MM.1S (cell line): ENCODE measurements at regions not wholly inside any gene's neighbourhood (a gene's known extent, or its start where the extent isn't known, plus 50 kb on each side); places are given as distances from the start of the nearest gene placed in this dataset.

Experiments
- DNase-seq: peaks from one replicate; pipeline ENCODE4 v3.0.0-alpha.2; 2015
- H2AFZ ChIP-seq: fragments of 300-600 bp; sonication (generic); 2 replicates; pipeline ENCODE4 v1.6.0; 2016; ENCODE audit warnings: antibody characterized with exemption, low read length
- H3F3A ChIP-seq: fragments of 300-600 bp; sonication (generic); 2 replicates; pipeline ENCODE4 v1.6.1; 2016; ENCODE audit warnings: mild to moderate bottlenecking, antibody characterized with exemption, low read length, moderate library complexity, mixed read lengths; ENCODE audit not compliant: insufficient read depth
- H3K27ac ChIP-seq: fragments of 300-600 bp; sonication (generic); 2 replicates; pipeline ENCODE4 v1.5.1; 2016; ENCODE audit warnings: mild to moderate bottlenecking, low read length
- H3K27me3 ChIP-seq: fragments of 300-600 bp; sonication (generic); replicated peaks from 2 replicates; pipeline ENCODE4 v1.6.0; 2016; ENCODE audit warnings: low read length; ENCODE audit not compliant: insufficient read depth
- H3K36me3 ChIP-seq: fragments of 300-600 bp; sonication (generic); replicated peaks from 2 replicates; pipeline ENCODE4 v1.6.1; 2016; ENCODE audit warnings: mild to moderate bottlenecking, low read length, mixed read lengths; ENCODE audit not compliant: insufficient read depth
- H3K4me1 ChIP-seq: fragments of 300-600 bp; sonication (generic); 2 replicates; pipeline ENCODE4 v1.6.1; 2016; ENCODE audit warnings: low read length, mixed read lengths
- H3K4me2 ChIP-seq: fragments of 300-600 bp; sonication (generic); 2 replicates; pipeline ENCODE4 v1.6.0; 2016; ENCODE audit warnings: low read depth, low read length
- H3K4me3 ChIP-seq: fragments of 300-600 bp; sonication (generic); 2 replicates; pipeline ENCODE4 v1.5.1; 2016; ENCODE audit warnings: low read length, mixed read lengths
- H3K79me2 ChIP-seq: fragments of 300-600 bp; sonication (generic); 2 replicates; pipeline ENCODE4 v1.6.1; 2016; ENCODE audit warnings: mixed run types, low read length, mixed read lengths
- H3K9ac ChIP-seq: fragments of 300-600 bp; sonication (generic); 2 replicates; pipeline ENCODE4 v1.6.1; 2016; ENCODE audit warnings: low read length, mixed read lengths
- H3K9me2 ChIP-seq: fragments of 300-600 bp; sonication (generic); replicated peaks from 2 replicates; pipeline ENCODE4 v1.6.1; 2016; ENCODE audit warnings: mild to moderate bottlenecking, low read length, mixed read lengths; ENCODE audit not compliant: insufficient read depth
- H3K9me3 ChIP-seq: fragments of 300-600 bp; sonication (generic); replicated peaks from 2 replicates; pipeline ENCODE4 v1.6.1; 2016; ENCODE audit warnings: mild to moderate bottlenecking, low read length, mixed read lengths; ENCODE audit not compliant: insufficient read depth
- H4K20me1 ChIP-seq: fragments of 300-600 bp; sonication (generic); 2 replicates; pipeline ENCODE4 v1.6.1; 2016; ENCODE audit warnings: mild to moderate bottlenecking, low read length, moderate library complexity, mixed read lengths; ENCODE audit not compliant: insufficient read depth
- CTCF ChIP-seq: fragments of 300-600 bp; sonication (generic); IDR thresholded peaks from 2 replicates; pipeline ENCODE4 v1.5.1; 2016; ENCODE audit warnings: antibody characterized with exemption, low read length, mixed read lengths
- EZH2 ChIP-seq: fragments of 300-600 bp; sonication (generic); optimal IDR thresholded peaks from 2 replicates; pipeline ENCODE3; 2017; ENCODE audit warnings: low read depth, mild to moderate bottlenecking, antibody characterized with exemption, low read length, mixed read lengths
- EZH2phosphoT487 ChIP-seq: fragments of 300-600 bp; sonication (generic); IDR thresholded peaks from 2 replicates; pipeline ENCODE4 v1.6.1; 2018; ENCODE audit warnings: antibody characterized with exemption, low read length

DNA sequence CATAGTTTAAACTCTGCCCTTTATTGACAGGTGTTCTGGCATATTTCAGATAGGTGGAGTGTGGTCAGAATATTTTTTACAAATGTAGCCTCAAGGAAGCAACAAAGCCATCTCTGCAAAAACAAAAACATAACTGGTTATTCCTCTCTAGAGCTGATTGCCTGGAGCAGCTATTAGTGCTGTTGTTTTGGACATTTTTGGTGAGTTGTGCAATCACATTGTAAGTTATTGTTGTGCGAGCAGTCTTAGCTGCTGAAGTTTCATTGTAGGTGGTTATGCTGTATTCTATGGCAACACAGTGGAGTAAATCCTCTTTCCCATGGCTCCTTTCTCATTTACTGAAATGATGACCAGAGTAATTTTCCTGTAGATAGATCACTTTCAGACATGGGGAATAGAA is 1413.0 kb downstream of the PCDH7 start:
- no peaks in the 10 kb centered on the region for H3K36me3 ChIP-seq
- H3K79me2 ChIP-seq: no peaks in the 10 kb centered on the region
- no peak overlapping the region for H3K27ac ChIP-seq
- DNase-seq: no peak
- H3K27me3 ChIP-seq: no peaks in the 10 kb centered on the region
- no peak overlapping the region for H3K4me3 ChIP-seq
- H3K9ac ChIP-seq: no peak overlapping the region
- no peak for TF ChIP-seq EZH2phosphoT487
- TF ChIP-seq CTCF: no peak
- TF ChIP-seq EZH2: no peak
- no peaks in the 10 kb centered on the region for H3F3A ChIP-seq
- no peaks in the 10 kb centered on the region for H3K9me2 ChIP-seq
- H3K4me1 ChIP-seq: no peaks in the 10 kb centered on the region
- no peak overlapping the region for H2AFZ ChIP-seq
- no peaks in the 10 kb centered on the region for H4K20me1 ChIP-seq
- no peaks in the 10 kb centered on the region for H3K9me3 ChIP-seq
- no peak overlapping the region for H3K4me2 ChIP-seq

DNA sequence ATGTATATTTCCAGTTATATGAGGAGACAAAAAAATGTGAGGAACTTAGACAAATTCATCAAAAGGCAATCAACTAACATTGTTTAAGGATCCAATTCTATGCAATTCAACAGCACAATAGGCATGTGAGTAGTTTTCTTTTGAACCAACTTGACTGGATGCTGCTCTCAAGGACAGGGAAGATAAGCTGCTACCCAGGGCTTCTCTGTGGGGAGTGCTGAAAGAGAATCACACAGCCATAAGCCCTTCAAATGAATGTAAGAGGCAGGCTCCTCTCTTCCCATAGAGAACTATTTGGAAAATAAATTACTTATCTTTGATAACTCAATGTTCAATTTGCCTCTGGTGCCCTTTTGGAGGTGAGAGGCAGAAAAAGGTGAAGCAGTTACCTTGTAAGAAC is 1413.6 kb downstream of the PCDH7 start:
- no peak overlapping the region for H3K9ac ChIP-seq
- H3K9me2 ChIP-seq: no peaks in the 10 kb centered on the region
- no peak overlapping the region for H3K4me3 ChIP-seq
- H3F3A ChIP-seq: no peaks in the 10 kb centered on the region
- no peaks in the 10 kb centered on the region for H3K27me3 ChIP-seq
- no peak for DNase-seq
- no peak for TF ChIP-seq CTCF
- no peak for TF ChIP-seq EZH2phosphoT487
- TF ChIP-seq EZH2: no peak
- no peak overlapping the region for H2AFZ ChIP-seq
- no peaks in the 10 kb centered on the region for H3K36me3 ChIP-seq
- no peak overlapping the region for H3K4me2 ChIP-seq
- H3K4me1 ChIP-seq: no peaks in the 10 kb centered on the region
- no peaks in the 10 kb centered on the region for H3K79me2 ChIP-seq
- no peak overlapping the region for H3K27ac ChIP-seq
- H4K20me1 ChIP-seq: no peaks in the 10 kb centered on the region
- H3K9me3 ChIP-seq: no peaks in the 10 kb centered on the region

- Histone ChIP-seq H3K4me2 (no peak overlapping the region), H3F3A (no peaks in the 10 kb centered on the region), H3K4me1 (no peaks in the 10 kb centered on the region), H3K9me3 (no peaks in the 10 kb centered on the region), H3K9ac (no peak overlapping the region), H3K79me2 (no peaks in the 10 kb centered on the region), H4K20me1 (no peaks in the 10 kb centered on the region), H3K27ac (no peak overlapping the region), H3K36me3 (no peaks in the 10 kb centered on the region), H3K4me3 (no peak overlapping the region), H2AFZ (no peak overlapping the region), H3K27me3 (no peaks in the 10 kb centered on the region), H3K9me2 (no peaks in the 10 kb centered on the region)
- TF ChIP-seq CTCF (no peak), EZH2phosphoT487 (no peak), EZH2 (no peak)
- DNase-seq: no peak
Observed at GRCh38 chr4:32135642-32136041, 1415.5 kb downstream of the PCDH7 start.
